Neural progenitor cell (in vitro differentiated cells): ENCODE measurements at regions not wholly inside any gene's neighbourhood (a gene's known extent, or its start where the extent isn't known, plus 50 kb on each side); places are given as distances from the start of the nearest gene placed in this dataset.

Source experiments
- DNase-seq: peaks from one replicate; pipeline ENCODE4 v3.0.0-alpha.2; 2016; ENCODE audit warnings: low spot score
- H2AFZ ChIP-seq: fragments of 200-600 bp; sonication (generic); replicated peaks from 2 replicates; pipeline ENCODE4 v1.6.1; 2016; ENCODE audit warnings: antibody characterized with exemption
- H3F3A ChIP-seq: fragments of 200-600 bp; sonication (generic); 2 replicates; pipeline ENCODE4 v1.6.1; 2016; ENCODE audit warnings: antibody characterized with exemption, low read depth
- H3K27ac ChIP-seq: fragments of 200-600 bp; sonication (generic); 2 replicates; pipeline ENCODE4 v1.5.1; 2016; ENCODE audit warnings: mild to moderate bottlenecking
- H3K27me3 ChIP-seq: fragments of 200-600 bp; sonication (generic); 2 replicates; pipeline ENCODE4 v1.6.1; 2016; ENCODE audit warnings: mild to moderate bottlenecking, moderate library complexity
- H3K36me3 ChIP-seq: fragments of 200-600 bp; sonication (generic); 2 replicates; pipeline ENCODE4 v1.5.1; 2016
- H3K4me1 ChIP-seq: fragments of 200-600 bp; sonication (generic); 2 replicates; pipeline ENCODE4 v1.6.1; 2016; ENCODE audit warnings: mixed run types
- H3K4me2 ChIP-seq: fragments of 200-600 bp; sonication (generic); 2 replicates; pipeline ENCODE4 v1.6.1; 2016
- H3K4me3 ChIP-seq: fragments of 200-600 bp; sonication (generic); 2 replicates; pipeline ENCODE4 v1.5.1; 2016
- H3K79me2 ChIP-seq: fragments of 200-600 bp; sonication (generic); 2 replicates; pipeline ENCODE4 v1.6.1; 2016; ENCODE audit warnings: low read depth
- H3K9ac ChIP-seq: fragments of 200-600 bp; sonication (generic); 2 replicates; pipeline ENCODE4 v1.6.1; 2016
- H3K9me3 ChIP-seq: fragments of 200-600 bp; sonication (generic); 2 replicates; pipeline ENCODE4 v1.5.1; 2016; ENCODE audit warnings: low read depth
- H4K20me1 ChIP-seq: fragments of 200-600 bp; sonication (generic); 2 replicates; pipeline ENCODE4 v1.6.1; 2016; ENCODE audit warnings: low read depth
- H3K27ac Mint-ChIP-seq: 3 replicates; pipeline ENCODE4 v1.8.0; 2021; ENCODE audit warnings: mixed read lengths
- H3K27me3 Mint-ChIP-seq: 2 replicates; pipeline ENCODE4 v1.8.0; 2022; ENCODE audit warnings: low read depth, mild to moderate bottlenecking, inconsistent platforms, moderate library complexity, mixed read lengths; ENCODE audit not compliant: insufficient read depth
- H3K36me3 Mint-ChIP-seq: 3 replicates; pipeline ENCODE4 v1.8.0; 2021; ENCODE audit warnings: mixed read lengths
- H3K4me1 Mint-ChIP-seq: 3 replicates; pipeline ENCODE4 v1.8.0; 2021; ENCODE audit warnings: mixed read lengths
- H3K4me3 Mint-ChIP-seq: 3 replicates; pipeline ENCODE4 v1.8.0; 2021; ENCODE audit warnings: mild to moderate bottlenecking, moderate library complexity, mixed read lengths
- H3K9me3 Mint-ChIP-seq: 3 replicates; pipeline ENCODE4 v1.8.0; 2020; ENCODE audit warnings: mixed read lengths
- CTCF ChIP-seq: fragments of 200-600 bp; sonication (generic); IDR thresholded peaks from 2 replicates; pipeline ENCODE4 v1.5.1; 2017; ENCODE audit warnings: antibody characterized with exemption, mild to moderate bottlenecking
- EZH2 ChIP-seq: fragments of 200-600 bp; sonication (generic); IDR thresholded peaks from 2 replicates; pipeline ENCODE4 v1.6.1; 2017; ENCODE audit warnings: antibody characterized with exemption, mild to moderate bottlenecking, moderate library complexity
- EZH2phosphoT487 ChIP-seq: fragments of 200-600 bp; sonication (generic); IDR thresholded peaks from 2 replicates; pipeline ENCODE4 v1.6.1; 2017; ENCODE audit warnings: antibody characterized with exemption

DNA sequence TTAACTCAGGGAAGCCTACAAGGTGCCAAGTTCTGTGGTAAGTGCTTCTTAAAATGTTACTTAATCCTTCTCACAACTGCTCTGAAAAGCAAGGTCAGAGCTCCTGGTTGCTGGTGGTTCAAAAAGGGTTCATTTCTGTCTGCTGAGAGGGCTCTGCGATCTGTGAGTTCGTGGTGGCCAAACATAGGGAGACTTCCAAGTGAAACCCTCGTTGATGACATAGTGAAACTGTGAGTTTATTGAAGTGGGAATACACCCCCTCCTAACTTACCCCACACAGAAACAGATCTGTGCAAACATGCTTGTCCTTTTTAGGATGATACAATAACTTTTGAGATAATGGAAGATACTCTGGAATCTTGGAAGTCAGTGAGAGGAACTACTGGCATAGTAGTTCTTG, 164.8 kb upstream of the PGRMC2 start:
- no peak for TF ChIP-seq CTCF
- TF ChIP-seq EZH2phosphoT487 = no peak
- TF ChIP-seq EZH2 = no peak
- no peak overlapping the region for H3K4me2 ChIP-seq
- H3K4me1 ChIP-seq = peaks cover 9% of the 10 kb centered on the region
- H2AFZ ChIP-seq = no peak overlapping the region
- Mint-ChIP-seq H3K4me1 (peaks cover 9% of the 10 kb centered on the region), H3K4me3 (no peak overlapping the region), H3K27me3 (peaks cover 7% of the 10 kb centered on the region), H3K27ac (no peak overlapping the region), H3K36me3 (no peaks in the 10 kb centered on the region), H3K9me3 (no peaks in the 10 kb centered on the region)
- H3K27ac ChIP-seq = no peak overlapping the region
- no peak overlapping the region for H3K4me3 ChIP-seq
- H3K27me3 ChIP-seq = no peaks in the 10 kb centered on the region
- no peaks in the 10 kb centered on the region for H4K20me1 ChIP-seq
- H3K79me2 ChIP-seq = no peaks in the 10 kb centered on the region
- DNase-seq = no peak
- no peak overlapping the region for H3K9ac ChIP-seq
- no peaks in the 10 kb centered on the region for H3K36me3 ChIP-seq
- H3K9me3 ChIP-seq = no peaks in the 10 kb centered on the region
- no peaks in the 10 kb centered on the region for H3F3A ChIP-seq

DNA sequence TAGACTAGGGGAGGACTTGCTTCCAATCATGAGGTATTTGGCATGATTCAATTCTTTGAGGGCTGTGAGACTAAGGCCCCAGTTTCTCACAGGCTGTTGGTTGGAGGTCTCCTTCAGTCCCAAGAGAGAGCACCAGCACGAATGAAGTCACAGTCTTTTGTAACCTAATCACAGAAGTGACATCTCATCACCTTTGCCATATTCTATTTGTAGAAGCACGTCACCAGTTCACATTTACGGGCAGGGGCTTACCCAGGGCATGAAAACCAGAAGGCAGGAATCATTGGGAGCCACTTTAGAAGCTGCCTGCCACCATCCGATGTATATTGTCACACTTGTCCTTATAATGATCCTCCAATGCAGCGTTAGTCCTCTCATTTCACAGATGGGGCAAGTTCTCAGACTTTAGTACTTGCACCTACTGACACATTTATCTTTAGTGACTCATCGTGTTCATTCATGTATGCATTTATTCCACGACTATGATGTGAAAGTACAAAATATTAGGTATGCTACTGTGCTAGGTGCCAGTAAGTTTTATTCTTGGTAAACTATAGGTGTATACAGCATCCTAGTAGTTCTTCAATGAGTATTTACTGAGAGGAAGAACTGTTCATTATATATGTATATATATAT, 163.8 kb upstream of the PGRMC2 start:
- no peak overlapping the region for H3K27ac Mint-ChIP-seq

DNA sequence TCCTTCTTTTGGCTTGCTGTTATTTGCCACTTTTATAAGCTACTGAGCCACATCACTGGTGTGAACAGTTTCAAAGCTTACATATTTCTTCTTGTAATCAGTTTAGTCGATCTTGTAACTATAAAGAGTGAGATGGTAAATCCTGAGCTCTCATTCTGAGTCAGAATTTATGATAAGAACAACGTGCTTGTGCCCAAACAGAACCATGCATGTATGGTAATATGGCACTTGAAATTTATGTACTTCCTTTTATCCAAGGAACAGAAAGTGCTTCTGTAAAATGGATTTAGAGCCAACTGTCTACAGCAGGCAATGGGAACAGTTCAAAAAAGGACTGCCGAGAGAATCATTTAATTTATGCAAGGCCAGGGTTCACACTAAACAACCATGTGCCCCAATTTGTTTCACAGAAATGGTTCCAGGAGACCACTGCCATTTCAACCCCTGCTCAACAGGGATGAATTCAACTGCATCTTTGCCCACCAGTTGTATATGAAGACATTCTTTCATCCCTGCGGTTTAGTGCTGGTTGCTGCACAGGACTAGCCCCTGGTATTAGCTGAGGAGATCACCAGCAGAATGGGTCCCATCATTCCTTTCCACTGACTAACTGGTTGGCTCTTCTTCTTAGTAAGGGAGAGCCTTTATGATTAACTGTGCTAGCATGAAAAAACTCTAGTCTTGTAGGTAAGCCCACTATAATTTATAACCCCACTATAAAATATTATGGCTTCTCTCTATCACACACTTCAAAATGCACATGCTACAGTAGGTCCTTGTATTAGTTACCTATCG, 162.9 kb upstream of the PGRMC2 start:
- H3K27me3 Mint-ChIP-seq = peaks cover 7% of the 10 kb centered on the region
- H3K9me3 Mint-ChIP-seq = peaks cover 6% of the 10 kb centered on the region
- no peak overlapping the region for H3K4me3 ChIP-seq
- H3K36me3 Mint-ChIP-seq = no peaks in the 10 kb centered on the region
- no peak overlapping the region for H3K4me3 Mint-ChIP-seq
- no peaks in the 10 kb centered on the region for H3K9me3 ChIP-seq
- no peaks in the 10 kb centered on the region for H3K79me2 ChIP-seq
- no peaks in the 10 kb centered on the region for H4K20me1 ChIP-seq
- no peak for TF ChIP-seq EZH2phosphoT487
- no peak for TF ChIP-seq EZH2
- no peak for TF ChIP-seq CTCF
- no peak overlapping the region for H2AFZ ChIP-seq
- H3K9ac ChIP-seq = no peak overlapping the region
- H3K4me1 ChIP-seq = peaks cover 9% of the 10 kb centered on the region
- no peaks in the 10 kb centered on the region for H3F3A ChIP-seq
- no peaks in the 10 kb centered on the region for H3K27me3 ChIP-seq
- no peak overlapping the region for H3K27ac ChIP-seq
- H3K27ac Mint-ChIP-seq = no peak overlapping the region
- DNase-seq = no peak
- H3K4me1 Mint-ChIP-seq = peaks cover 9% of the 10 kb centered on the region
- H3K36me3 ChIP-seq = no peaks in the 10 kb centered on the region
- no peak overlapping the region for H3K4me2 ChIP-seq

More for the DNA sequence above, 163.8 kb upstream of the PGRMC2 start:
- H3K4me2 ChIP-seq = no peak overlapping the region
- no peaks in the 10 kb centered on the region for H3F3A ChIP-seq
- H3K36me3 Mint-ChIP-seq = no peaks in the 10 kb centered on the region
- DNase-seq = no peak
- H3K4me1 ChIP-seq = peaks cover 9% of the 10 kb centered on the region
- H2AFZ ChIP-seq = no peak overlapping the region
- H3K9me3 Mint-ChIP-seq = peaks cover 2% of the 10 kb centered on the region
- H3K27me3 ChIP-seq = no peaks in the 10 kb centered on the region
- no peak overlapping the region for H3K4me3 Mint-ChIP-seq
- no peak overlapping the region for H3K4me3 ChIP-seq
- H4K20me1 ChIP-seq = no peaks in the 10 kb centered on the region
- TF ChIP-seq CTCF = no peak
- TF ChIP-seq EZH2 = no peak
- no peak for TF ChIP-seq EZH2phosphoT487
- H3K4me1 Mint-ChIP-seq = peaks cover 9% of the 10 kb centered on the region
- H3K79me2 ChIP-seq = no peaks in the 10 kb centered on the region
- no peak overlapping the region for H3K27ac ChIP-seq
- H3K36me3 ChIP-seq = no peaks in the 10 kb centered on the region
- no peaks in the 10 kb centered on the region for H3K9me3 ChIP-seq
- no peak overlapping the region for H3K9ac ChIP-seq
- H3K27me3 Mint-ChIP-seq = peaks cover 7% of the 10 kb centered on the region
